ENCODE measurements at regions not wholly inside any gene's neighbourhood (a gene's known extent, or its start where the extent isn't known, plus 50 kb on each side); places are given as distances from the start of the nearest gene placed in this dataset.
"Not testable (repeated sequence)": the region's sequence is repeated elsewhere in the genome, so short reads cannot be mapped to it uniquely, and the experiment has no call there.

- DNase-seq, result no peak
Observed at GRCh38 chr21:15204140-15204969, 139.6 kb upstream of the NRIP1 start.

- no peak for DNase-seq
Observed at GRCh38 chr21:15204970-15205286, 140.1 kb upstream of the NRIP1 start.

- no peak for DNase-seq
Observed at GRCh38 chr21:15206514-15206913, 141.7 kb upstream of the NRIP1 start.

GRCh38 chr21:15207231-15207630, 142.4 kb upstream of the NRIP1 start:
- no peak for DNase-seq

- no peak for DNase-seq
Observed at GRCh38 chr21:15207635-15208370, 143.0 kb upstream of the NRIP1 start.

- DNase-seq, result no peak
Observed at GRCh38 chr21:15208786-15209185, 144.0 kb upstream of the NRIP1 start.

- no peak for DNase-seq
Observed at GRCh38 chr21:15209224-15209623, 144.4 kb upstream of the NRIP1 start.

GRCh38 chr21:15210235-15210678, 145.5 kb upstream of the NRIP1 start:
- DNase-seq, result no peak

- no peak for DNase-seq
Observed at GRCh38 chr21:15211491-15212133, 146.8 kb upstream of the NRIP1 start.

- no peak for DNase-seq
Observed at GRCh38 chr21:15212206-15212605, 147.4 kb upstream of the NRIP1 start.

- DNase-seq, result not testable (repeated sequence)
Observed at GRCh38 chr21:15218476-15218875, 153.7 kb upstream of the NRIP1 start.

GRCh38 chr21:15219039-15219438, 154.2 kb upstream of the NRIP1 start:
- DNase-seq, result no peak

- DNase-seq, result no peak
Observed at GRCh38 chr21:15219894-15220293, 155.1 kb upstream of the NRIP1 start.

GRCh38 chr21:15221799-15222386, 157.1 kb upstream of the NRIP1 start:
- no peak for DNase-seq

GRCh38 chr21:15222707-15223106, 157.9 kb upstream of the NRIP1 start:
- no peak for DNase-seq

GRCh38 chr21:15224346-15225086, 159.7 kb upstream of the NRIP1 start:
- no peak for DNase-seq

- no peak for DNase-seq
Observed at GRCh38 chr21:15227919-15228318, 163.1 kb upstream of the NRIP1 start.

- DNase-seq, result no peak
Observed at GRCh38 chr21:15229390-15229789, 164.6 kb upstream of the NRIP1 start.

- no peak for DNase-seq
Observed at GRCh38 chr21:15233611-15234010, 168.8 kb upstream of the NRIP1 start.

GRCh38 chr21:15236111-15236510, 171.3 kb upstream of the NRIP1 start:
- no peak for DNase-seq

- DNase-seq, result no peak
Observed at GRCh38 chr21:15240848-15241247, 176.0 kb upstream of the NRIP1 start.

GRCh38 chr21:15241997-15242736, 177.4 kb upstream of the NRIP1 start:
- no peak for DNase-seq

All from right forelimb (tissue), 1 donor.